CD14-positive monocyte (primary cell): ENCODE measurements at regions not wholly inside any gene's neighbourhood (a gene's known extent, or its start where the extent isn't known, plus 50 kb on each side); places are given as distances from the start of the nearest gene placed in this dataset.
"Not testable (repeated sequence)": the region's sequence is repeated elsewhere in the genome, so short reads cannot be mapped to it uniquely, and the experiment has no call there.

ENCODE experiments used
- DNase-seq, 3 donors: peaks; one replicate each; pipeline ENCODE4 v3.0.0-alpha.2; 2011 to 2022
- H2AFZ ChIP-seq: 2 replicates; pipeline ENCODE4 v1.6.0; 2012; ENCODE audit warnings: mild to moderate bottlenecking, low read depth, low read length, inconsistent platforms; ENCODE audit not compliant: insufficient read depth, poor library complexity, severe bottlenecking
- H3K27ac ChIP-seq, 2 donors: 1 replicate in 1 of 2; 2 replicates in 1 of 2; pipeline ENCODE4 v1.5.1; 2012 to 2013; ENCODE audit warnings: low read length in 2 of 2, control low read depth in 1 of 2, inconsistent platforms in 1 of 2, low read depth in 1 of 2, mild to moderate bottlenecking in 1 of 2
- H3K27me3 ChIP-seq, 2 donors: one replicate each; pipeline versions ENCODE4 v1.6.0 to v1.6.1; 2011 to 2013; ENCODE audit warnings: low read length in 2 of 2; ENCODE audit not compliant: control insufficient read depth in 2 of 2, insufficient read depth in 2 of 2
- H3K36me3 ChIP-seq, 2 donors: replicated peaks in 1 of 2; 1 replicate in 1 of 2; 2 replicates in 1 of 2; pipeline versions ENCODE4 v1.5.1 to v1.6.1; 2012 to 2013; ENCODE audit warnings: low read length in 2 of 2, control low read depth in 1 of 2, inconsistent platforms in 1 of 2, mild to moderate bottlenecking in 1 of 2; ENCODE audit not compliant: insufficient read depth in 2 of 2, control insufficient read depth in 1 of 2
- H3K4me1 ChIP-seq, 2 donors: 1 replicate in 1 of 2; 2 replicates in 1 of 2; pipeline versions ENCODE4 v1.5.1 to v1.6.1; 2012 to 2013; ENCODE audit warnings: low read length in 2 of 2, control low read depth in 1 of 2, inconsistent platforms in 1 of 2, mild to moderate bottlenecking in 1 of 2, moderate library complexity in 1 of 2; ENCODE audit not compliant: insufficient read depth in 2 of 2, control insufficient read depth in 1 of 2
- H3K4me2 ChIP-seq: replicated peaks from 2 replicates; pipeline ENCODE3; 2012; ENCODE audit warnings: low read length, moderate library complexity, mild to moderate bottlenecking; ENCODE audit not compliant: poor library complexity, severe bottlenecking; ENCODE audit errors: extremely low read depth
- H3K4me3 ChIP-seq, 3 experiments: fragments of 200-600 bp in 1 of 3; sonication (generic) in 1 of 3; replicated peaks in 1 of 3; 1 replicate in 2 of 3; 2 replicates in 1 of 3; pipeline ENCODE4 v1.5.1; 2011 to 2013; ENCODE audit warnings: low read length in 3 of 3, mild to moderate bottlenecking in 3 of 3, control low read depth in 2 of 3, low read depth in 2 of 3, inconsistent platforms in 1 of 3, moderate library complexity in 1 of 3
- H3K79me2 ChIP-seq: 2 replicates; pipeline ENCODE4 v1.6.0; 2012; ENCODE audit warnings: mild to moderate bottlenecking, control low read depth, inconsistent platforms, low read length, moderate library complexity; ENCODE audit not compliant: insufficient read depth
- H3K9ac ChIP-seq: 2 replicates; pipeline ENCODE4 v1.6.0; 2017; ENCODE audit warnings: low read length, mild to moderate bottlenecking; ENCODE audit not compliant: insufficient read depth, poor library complexity, severe bottlenecking
- H3K9me3 ChIP-seq, 2 donors: replicated peaks in 1 of 2; 1 replicate in 1 of 2; 2 replicates in 1 of 2; pipeline versions ENCODE4 v1.5.1 to v1.6.1; 2012 to 2013; ENCODE audit warnings: low read length in 2 of 2, control low read depth in 1 of 2; ENCODE audit not compliant: control insufficient read depth in 1 of 2, insufficient read depth in 1 of 2
- H4K20me1 ChIP-seq: 2 replicates; pipeline ENCODE4 v1.6.0; 2012; ENCODE audit warnings: mild to moderate bottlenecking, low read length, control low read depth, moderate library complexity; ENCODE audit not compliant: insufficient read depth
- H3K27ac Mint-ChIP-seq, 7 donors: one replicate each; pipeline ENCODE4 v1.8.0; 2020; ENCODE audit warnings: mild to moderate bottlenecking in 7 of 7, mixed read lengths in 7 of 7, moderate library complexity in 6 of 7, inconsistent platforms in 2 of 7
- H3K27me3 Mint-ChIP-seq, 3 donors: one replicate each; pipeline ENCODE4 v1.8.0; 2021 to 2022; ENCODE audit warnings: low read depth in 3 of 3, mild to moderate bottlenecking in 3 of 3, mixed read lengths in 3 of 3, moderate library complexity in 3 of 3, inconsistent platforms in 1 of 3
- H3K36me3 Mint-ChIP-seq, 2 donors: one replicate each; pipeline ENCODE4 v1.8.0; 2020; ENCODE audit warnings: mixed read lengths in 2 of 2, inconsistent platforms in 1 of 2, mild to moderate bottlenecking in 1 of 2
- H3K4me1 Mint-ChIP-seq: one replicate; pipeline ENCODE4 v1.8.0; 2020; ENCODE audit warnings: mild to moderate bottlenecking, mixed read lengths
- H3K4me3 Mint-ChIP-seq, 2 donors: one replicate each; pipeline ENCODE4 v1.8.0; 2020; ENCODE audit warnings: mild to moderate bottlenecking in 2 of 2, mixed read lengths in 2 of 2, moderate library complexity in 1 of 2
- H3K9me3 Mint-ChIP-seq, 7 donors: one replicate each; pipeline ENCODE4 v1.8.0; 2020 to 2022; ENCODE audit warnings: mixed read lengths in 7 of 7, mild to moderate bottlenecking in 6 of 7, moderate library complexity in 6 of 7, inconsistent platforms in 2 of 7
- CTCF ChIP-seq: fragments of 200-600 bp; IDR thresholded peaks from one replicate; pipeline ENCODE4 v1.8.0; 2022; ENCODE audit warnings: antibody characterized with exemption, mild to moderate bottlenecking
- WGBS: methylation state at CpG from one replicate; pipeline ENCODE4 v1.1.5; 2013; ENCODE audit warnings: missing lambda C conversion rate; ENCODE audit not compliant: insufficient coverage; 5-methylcytosine and 5-hydroxymethylcytosine counted together
- intact Hi-C, 2 donors: fragments of 100-400 bp; cut with micrococcal nuclease; formaldehyde crosslinking; loops; one replicate each; pipeline versions ENCODE4 v1.15.0 to v1.15.1; 2023

- H4K20me1 ChIP-seq: no peaks in the 10 kb centered on the region
- peaks cover 6 to 10% of the 10 kb centered on the region in 2 donors for H3K9me3 ChIP-seq
- no CpG with 5 or more reads among the region's 1 CpG for WGBS
- intact Hi-C loops: no loop called here
- no peak overlapping the region for H3K9ac ChIP-seq
- Mint-ChIP-seq H3K4me3 (no peak overlapping the region), H3K4me1 (no peaks in the 10 kb centered on the region), H3K9me3 (peaks cover 0 to 12% (median 7%) of the 10 kb centered on the region in 7 donors), H3K27ac (no peak overlapping the region), H3K36me3 (no peaks in the 10 kb centered on the region), H3K27me3 (no peaks in the 10 kb centered on the region)
- no peak for TF ChIP-seq CTCF
- no peaks in the 10 kb centered on the region for H3K36me3 ChIP-seq
- no peaks in the 10 kb centered on the region for H3K4me1 ChIP-seq
- H3K4me2 ChIP-seq: no peak overlapping the region
- no peak overlapping the region for H3K27ac ChIP-seq
- H2AFZ ChIP-seq: no peak overlapping the region
- H3K4me3 ChIP-seq: no peak overlapping the region
- H3K79me2 ChIP-seq: no peaks in the 10 kb centered on the region
- no peaks in the 10 kb centered on the region for H3K27me3 ChIP-seq
- no peak for DNase-seq
Observed at GRCh38 chr2:147002256-147002655, 842.6 kb upstream of the ACVR2A start.

- H2AFZ ChIP-seq: no peak overlapping the region
- peaks cover 2 to 12% (median 8%) of the 10 kb centered on the region in 7 donors for H3K9me3 Mint-ChIP-seq
- no peaks in the 10 kb centered on the region for H3K27me3 Mint-ChIP-seq
- no peak overlapping the region for H3K4me3 ChIP-seq
- no peaks in the 10 kb centered on the region for H3K36me3 Mint-ChIP-seq
- no CpG with 5 or more reads among the region's 1 CpG for WGBS
- TF ChIP-seq CTCF: no peak
- H3K4me2 ChIP-seq: no peak overlapping the region
- no peak for DNase-seq
- H3K4me3 Mint-ChIP-seq: no peak overlapping the region
- H3K27ac ChIP-seq: no peak overlapping the region
- H3K79me2 ChIP-seq: no peaks in the 10 kb centered on the region
- no peak overlapping the region for H3K9ac ChIP-seq
- H3K27me3 ChIP-seq: no peaks in the 10 kb centered on the region
- H3K27ac Mint-ChIP-seq: no peak overlapping the region
- no peaks in the 10 kb centered on the region for H3K4me1 ChIP-seq
- H4K20me1 ChIP-seq: no peaks in the 10 kb centered on the region
- H3K9me3 ChIP-seq: peaks cover 6 to 10% of the 10 kb centered on the region in 2 donors
- H3K36me3 ChIP-seq: no peaks in the 10 kb centered on the region
- intact Hi-C loops: no loop called here
- no peaks in the 10 kb centered on the region for H3K4me1 Mint-ChIP-seq
Observed at GRCh38 chr2:147001061-147001460, 843.8 kb upstream of the ACVR2A start.

GRCh38 chr2:147000151-147000550 is 844.7 kb upstream of the ACVR2A start:
- H3K79me2 ChIP-seq, H3K9ac ChIP-seq, H4K20me1 ChIP-seq, H3K4me3 Mint-ChIP-seq, H3K27me3 ChIP-seq, H2AFZ ChIP-seq, H3K36me3 Mint-ChIP-seq, H3K4me2 ChIP-seq, H3K27ac Mint-ChIP-seq, H3K27ac ChIP-seq, DNase-seq, H3K4me1 ChIP-seq, H3K36me3 ChIP-seq, H3K9me3 ChIP-seq, intact Hi-C loops, H3K4me1 Mint-ChIP-seq, H3K27me3 Mint-ChIP-seq, H3K4me3 ChIP-seq: not testable (repeated sequence)
- WGBS: no CpG with 5 or more reads among the region's 2 CpGs
- peaks cover 2 to 14% (median 10%) of the 10 kb centered on the region in 7 donors for H3K9me3 Mint-ChIP-seq
